ENCODE measurements at regions not wholly inside any gene's neighbourhood (a gene's known extent, or its start where the extent isn't known, plus 50 kb on each side); places are given as distances from the start of the nearest gene placed in this dataset.

DNA sequence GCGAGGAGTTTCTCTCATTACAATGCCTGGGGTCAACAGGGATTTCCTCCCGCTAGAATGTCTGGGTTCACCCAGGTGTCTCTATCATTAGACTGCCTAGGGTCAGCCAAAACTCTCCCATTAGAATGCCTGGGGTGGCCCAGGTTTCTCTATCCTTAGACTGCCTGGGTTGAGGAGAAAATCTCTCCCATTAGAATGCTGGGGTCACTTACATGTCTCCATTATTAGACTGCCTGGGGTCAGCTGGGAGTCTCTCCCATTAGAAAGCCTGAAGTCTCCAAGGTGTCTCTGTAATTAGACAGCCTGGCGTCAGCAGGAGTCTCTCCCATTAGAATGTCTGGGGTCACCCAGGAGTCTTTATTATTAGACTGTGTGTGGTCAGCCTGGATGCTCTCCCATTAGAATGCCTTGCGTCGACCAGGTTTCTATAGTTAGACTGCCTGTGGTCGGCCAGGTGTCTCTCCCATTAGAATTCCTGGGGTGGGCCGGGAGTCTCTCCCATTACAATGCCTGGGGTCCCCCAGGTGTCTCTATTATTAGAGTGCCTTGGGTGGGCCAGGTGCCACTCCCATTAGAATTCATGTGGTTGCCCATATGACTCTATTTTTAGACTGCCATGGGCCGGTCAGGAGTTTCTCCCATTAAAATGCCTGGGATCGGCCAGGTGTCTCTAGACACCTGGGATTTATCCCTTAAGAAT, 2272.1 kb downstream of the TP53TG3F start:
- H3K9me3 Mint-ChIP-seq = peaks cover 56% of the 10 kb centered on the region
- ATAC-seq = no peak

GRCh38 chr16:35732046-35732810, 2272.8 kb downstream of the TP53TG3F start:
- Mint-ChIP-seq H3K27ac (no peak overlapping the region), H3K4me3 (no peak overlapping the region), H3K36me3 (ENCODE audit: low read depth) (no peaks in the 10 kb centered on the region), H3K9me3 (peaks cover 57% of the 10 kb centered on the region), H3K27me3 (no peaks in the 10 kb centered on the region), H3K4me1 (ENCODE audit: low read depth) (no peaks in the 10 kb centered on the region)
- CTCF ChIA-PET = no interaction called here
- ATAC-seq = no peak
- POLR2A ChIA-PET = no interaction called here
- no peak for DNase-seq
- TF ChIP-seq, protein P1, sequence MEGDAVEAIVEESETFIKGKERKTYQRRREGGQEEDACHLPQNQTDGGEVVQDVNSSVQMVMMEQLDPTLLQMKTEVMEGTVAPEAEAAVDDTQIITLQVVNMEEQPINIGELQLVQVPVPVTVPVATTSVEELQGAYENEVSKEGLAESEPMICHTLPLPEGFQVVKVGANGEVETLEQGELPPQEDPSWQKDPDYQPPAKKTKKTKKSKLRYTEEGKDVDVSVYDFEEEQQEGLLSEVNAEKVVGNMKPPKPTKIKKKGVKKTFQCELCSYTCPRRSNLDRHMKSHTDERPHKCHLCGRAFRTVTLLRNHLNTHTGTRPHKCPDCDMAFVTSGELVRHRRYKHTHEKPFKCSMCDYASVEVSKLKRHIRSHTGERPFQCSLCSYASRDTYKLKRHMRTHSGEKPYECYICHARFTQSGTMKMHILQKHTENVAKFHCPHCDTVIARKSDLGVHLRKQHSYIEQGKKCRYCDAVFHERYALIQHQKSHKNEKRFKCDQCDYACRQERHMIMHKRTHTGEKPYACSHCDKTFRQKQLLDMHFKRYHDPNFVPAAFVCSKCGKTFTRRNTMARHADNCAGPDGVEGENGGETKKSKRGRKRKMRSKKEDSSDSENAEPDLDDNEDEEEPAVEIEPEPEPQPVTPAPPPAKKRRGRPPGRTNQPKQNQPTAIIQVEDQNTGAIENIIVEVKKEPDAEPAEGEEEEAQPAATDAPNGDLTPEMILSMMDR (IDR thresholded peaks at IDR 0.05) = no peak
- intact Hi-C loops (cut with micrococcal nuclease) = no loop called here

More for the DNA sequence above, 2272.1 kb downstream of the TP53TG3F start:
- CTCF ChIA-PET = no interaction called here
- Mint-ChIP-seq H3K4me1 (ENCODE audit: low read depth) (no peaks in the 10 kb centered on the region), H3K4me3 (no peak overlapping the region), H3K27me3 (no peaks in the 10 kb centered on the region), H3K36me3 (ENCODE audit: low read depth) (no peaks in the 10 kb centered on the region), H3K27ac (no peak overlapping the region)
- intact Hi-C loops (cut with micrococcal nuclease) = no loop called here
- no peak for DNase-seq
- TF ChIP-seq, protein P1 (IDR thresholded peaks at IDR 0.05) = no peak
- POLR2A ChIA-PET = no interaction called here

DNA sequence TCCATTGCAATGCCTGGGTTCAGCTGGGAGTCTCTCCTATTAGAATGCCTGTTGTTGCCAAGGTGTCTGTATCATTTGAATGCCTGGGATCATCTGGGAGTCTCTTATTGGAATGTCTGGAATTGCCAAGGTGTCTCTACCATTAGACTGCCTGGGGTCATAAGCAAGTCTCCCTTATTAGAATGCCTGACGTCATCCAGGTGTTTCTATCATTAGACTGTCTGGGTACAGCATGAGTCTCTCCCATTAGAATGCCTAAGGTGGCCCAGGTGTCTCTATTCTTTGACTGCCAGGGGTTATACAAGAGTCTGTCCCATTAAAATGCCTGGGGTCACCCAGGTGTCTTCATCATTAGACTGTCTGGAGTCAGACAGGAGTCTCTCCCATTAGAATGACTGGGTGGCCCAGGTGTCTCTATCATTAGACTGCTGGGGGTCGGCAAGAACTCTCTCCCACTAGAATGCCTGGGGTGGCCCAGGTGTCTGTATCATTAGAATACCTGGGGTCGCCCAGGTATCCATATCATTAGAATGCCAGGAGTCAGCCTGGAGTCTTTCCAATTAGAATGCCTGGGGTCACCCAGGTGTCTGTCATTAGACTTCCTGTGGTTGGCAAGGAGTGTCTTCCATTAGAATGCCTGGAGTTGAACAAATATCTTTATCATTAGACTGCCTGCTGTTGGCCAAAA, 2274.0 kb downstream of the TP53TG3F start:
- Mint-ChIP-seq H3K27ac (no peak overlapping the region), H3K36me3 (ENCODE audit: low read depth) (no peaks in the 10 kb centered on the region), H3K9me3 (peaks cover 60% of the 10 kb centered on the region), H3K4me1 (ENCODE audit: low read depth) (no peaks in the 10 kb centered on the region), H3K27me3 (no peaks in the 10 kb centered on the region), H3K4me3 (no peak overlapping the region)
- intact Hi-C loops (cut with micrococcal nuclease) = no loop called here
- POLR2A ChIA-PET = no interaction called here
- CTCF ChIA-PET = no interaction called here
- ATAC-seq (no peak), DNase-seq (no peak)
- TF ChIP-seq, protein P1 (IDR thresholded peaks at IDR 0.05) = no peak

- no peak for ATAC-seq
- intact Hi-C loops (cut with micrococcal nuclease) = no loop called here
- Mint-ChIP-seq H3K4me3 (no peak overlapping the region), H3K9me3 (peaks cover 62% of the 10 kb centered on the region), H3K27me3 (no peaks in the 10 kb centered on the region), H3K27ac (no peak overlapping the region), H3K36me3 (ENCODE audit: low read depth) (no peaks in the 10 kb centered on the region), H3K4me1 (ENCODE audit: low read depth) (no peaks in the 10 kb centered on the region)
- TF ChIP-seq, protein P1 (IDR thresholded peaks at IDR 0.05) = no peak
- POLR2A ChIA-PET = no interaction called here
- DNase-seq = no peak
- CTCF ChIA-PET = no interaction called here
Observed at GRCh38 chr16:35733971-35734702, 2274.7 kb downstream of the TP53TG3F start.

All from activated CD8-positive, alpha-beta T cell treated with anti-CD3 and anti-CD28 coated beads for 36 hours (primary cell).